ENCODE measurements at regions not wholly inside any gene's neighbourhood (a gene's known extent, or its start where the extent isn't known, plus 50 kb on each side); places are given as distances from the start of the nearest gene placed in this dataset.

GRCh38 chr4:38426532-38426931, 237.5 kb upstream of the KLF3 start:
- ATAC-seq (no peak), DNase-seq (ENCODE audit: low spot score) (no peak)
- intact Hi-C loops (cut with DNase I): no loop called here

- intact Hi-C loops (cut with DNase I): no loop called here
- no peak for ATAC-seq
- DNase-seq (ENCODE audit: low spot score): no peak
These were observed 233.2 kb upstream of the KLF3 start for GRCh38 chr4:38430841-38431240.

- intact Hi-C loops (cut with DNase I): no loop called here
- no peak for DNase-seq (ENCODE audit: low spot score)
- no peak for ATAC-seq
These were observed 221.8 kb upstream of the KLF3 start for GRCh38 chr4:38442073-38442788.

- no peak for ATAC-seq
- intact Hi-C loops (cut with DNase I): no loop called here
- no peak for DNase-seq (ENCODE audit: low spot score)
These were observed 214.4 kb upstream of the KLF3 start for GRCh38 chr4:38449506-38450174.

GRCh38 chr4:38452009-38452408, 212.0 kb upstream of the KLF3 start:
- ATAC-seq (no peak), DNase-seq (ENCODE audit: low spot score) (no peak)
- intact Hi-C loops (cut with DNase I): no loop called here

GRCh38 chr4:38452542-38452941, 211.5 kb upstream of the KLF3 start:
- intact Hi-C loops (cut with DNase I): no loop called here
- DNase-seq (ENCODE audit: low spot score): no peak

GRCh38 chr4:38453253-38453881, 210.6 kb upstream of the KLF3 start:
- ATAC-seq (no peak), DNase-seq (ENCODE audit: low spot score) (no peak)
- intact Hi-C loops (cut with DNase I): no loop called here

More at GRCh38 chr4:38452542-38452941, 211.5 kb upstream of the KLF3 start:
- ATAC-seq: no peak

- ATAC-seq (no peak), DNase-seq (ENCODE audit: low spot score) (no peak)
- intact Hi-C loops (cut with DNase I): no loop called here
These were observed 209.7 kb upstream of the KLF3 start for GRCh38 chr4:38454284-38454683.

GRCh38 chr4:38455092-38455862, 208.7 kb upstream of the KLF3 start:
- no peak for ATAC-seq
- DNase-seq (ENCODE audit: low spot score): no peak
- intact Hi-C loops (cut with DNase I): no loop called here

- ATAC-seq: no peak
- intact Hi-C loops (cut with DNase I): no loop called here
- DNase-seq (ENCODE audit: low spot score): no peak
These were observed 207.9 kb upstream of the KLF3 start for GRCh38 chr4:38456096-38456495.

GRCh38 chr4:38461342-38461741, 202.7 kb upstream of the KLF3 start:
- ATAC-seq (no peak), DNase-seq (ENCODE audit: low spot score) (no peak)
- intact Hi-C loops (cut with DNase I): no loop called here

GRCh38 chr4:38462367-38463055, 201.5 kb upstream of the KLF3 start:
- no peak for ATAC-seq
- DNase-seq (ENCODE audit: low spot score): no peak
- intact Hi-C loops (cut with DNase I): no loop called here

- ATAC-seq: no peak
- no peak for DNase-seq (ENCODE audit: low spot score)
These were observed 200.6 kb upstream of the KLF3 start for GRCh38 chr4:38463268-38463958.

GRCh38 chr4:38464328-38464727, 199.7 kb upstream of the KLF3 start:
- intact Hi-C loops (cut with DNase I): no loop called here
- ATAC-seq (no peak), DNase-seq (ENCODE audit: low spot score) (no peak)

More at GRCh38 chr4:38463268-38463958, 200.6 kb upstream of the KLF3 start:
- intact Hi-C loops (cut with DNase I): no loop called here

- ATAC-seq (no peak), DNase-seq (ENCODE audit: low spot score) (no peak)
- intact Hi-C loops (cut with DNase I): no loop called here
These were observed 197.6 kb upstream of the KLF3 start for GRCh38 chr4:38466401-38466800.

GRCh38 chr4:38467296-38467695, 196.7 kb upstream of the KLF3 start:
- DNase-seq (ENCODE audit: low spot score): no peak
- intact Hi-C loops (cut with DNase I): no loop called here
- ATAC-seq: no peak

- DNase-seq (ENCODE audit: low spot score) (no peak), ATAC-seq (no peak)
- intact Hi-C loops (cut with DNase I): no loop called here
These were observed 195.6 kb upstream of the KLF3 start for GRCh38 chr4:38468339-38468866.

GRCh38 chr4:38469410-38469809, 194.6 kb upstream of the KLF3 start:
- no peak for DNase-seq (ENCODE audit: low spot score)
- ATAC-seq: no peak
- intact Hi-C loops (cut with DNase I): no loop called here

Data from sciatic nerve (tissue), 2 donors.